Neural crest cell (in vitro differentiated cells): ENCODE measurements at regions not wholly inside any gene's neighbourhood (a gene's known extent, or its start where the extent isn't known, plus 50 kb on each side); places are given as distances from the start of the nearest gene placed in this dataset.

Experiments used
- DNase-seq: peaks from one replicate; pipeline ENCODE4 v3.0.0; 2021; ENCODE audit warnings: low read depth, mixed read lengths, low spot score
- H3K27ac Mint-ChIP-seq: one replicate; pipeline ENCODE4 v1.8.0; 2021; ENCODE audit warnings: mild to moderate bottlenecking, mixed read lengths; ENCODE audit not compliant: unreplicated experiment
- H3K27me3 Mint-ChIP-seq: 2 replicates; pipeline ENCODE4 v1.8.0; 2021; ENCODE audit warnings: low read depth, mild to moderate bottlenecking, mixed read lengths
- H3K36me3 Mint-ChIP-seq: 2 replicates; pipeline ENCODE4 v1.8.0; 2021; ENCODE audit warnings: low read depth, mild to moderate bottlenecking, mixed read lengths
- H3K4me1 Mint-ChIP-seq: 2 replicates; pipeline ENCODE4 v1.8.0; 2021; ENCODE audit warnings: mixed read lengths
- H3K4me3 Mint-ChIP-seq: one replicate; pipeline ENCODE4 v1.8.0; 2021; ENCODE audit warnings: mild to moderate bottlenecking, mixed read lengths
- H3K9me3 Mint-ChIP-seq: 2 replicates; pipeline ENCODE4 v1.8.0; 2021; ENCODE audit warnings: mixed read lengths
- TF ChIP-seq, protein P1 (sequence below): fragments of 200-600 bp; sonication (generic); conservative IDR thresholded peaks from 2 replicates; pipeline ENCODE4 v1.5.0; 2021; ENCODE audit warnings: antibody characterized with exemption, mild to moderate bottlenecking

- no peak overlapping the region for H3K27ac Mint-ChIP-seq
Observed at GRCh38 chr5:167755420-167755819, 536.0 kb upstream of the WWC1 start.

DNA sequence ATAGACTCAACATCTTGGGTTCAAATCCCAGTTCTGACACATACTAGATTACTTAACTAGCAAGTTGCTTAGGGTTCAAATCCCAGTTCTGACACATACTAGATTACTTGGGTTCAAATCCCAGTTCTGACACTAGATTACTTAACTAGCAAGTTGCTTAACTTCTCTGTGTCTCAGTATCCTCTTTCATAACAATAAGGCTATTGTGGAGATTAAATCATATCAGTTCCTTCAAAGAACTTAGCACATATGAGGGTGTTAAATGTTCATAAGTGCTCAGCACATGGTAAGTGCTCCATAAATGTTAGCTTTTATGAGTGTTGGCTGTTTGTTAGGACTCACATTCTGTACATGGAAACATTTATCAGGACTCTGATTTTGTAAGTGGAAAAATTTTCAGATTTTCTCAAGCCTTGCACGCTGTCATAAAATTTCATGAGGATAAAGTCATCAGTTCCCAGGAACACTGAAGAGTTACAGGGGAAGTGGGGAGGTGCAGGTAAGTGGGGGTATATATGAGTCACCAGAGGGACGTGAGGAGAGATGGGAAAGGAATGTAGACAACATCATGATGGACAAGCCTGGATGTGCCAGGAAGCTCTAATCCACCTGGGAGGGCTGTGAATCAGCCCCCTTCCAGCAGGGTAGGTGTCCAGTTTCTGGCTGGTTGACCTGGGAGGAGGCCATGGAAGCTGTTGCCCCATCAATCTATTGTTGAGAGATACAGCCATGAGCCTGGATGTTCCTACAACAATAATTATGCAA, 532.2 kb upstream of the WWC1 start:
- H3K27ac Mint-ChIP-seq, result no peak overlapping the region
- H3K9me3 Mint-ChIP-seq, result no peaks in the 10 kb centered on the region
- no peaks in the 10 kb centered on the region for H3K36me3 Mint-ChIP-seq

More at GRCh38 chr5:167755420-167755819, 536.0 kb upstream of the WWC1 start:
- no peaks in the 10 kb centered on the region for H3K27me3 Mint-ChIP-seq
- TF ChIP-seq, protein P1, sequence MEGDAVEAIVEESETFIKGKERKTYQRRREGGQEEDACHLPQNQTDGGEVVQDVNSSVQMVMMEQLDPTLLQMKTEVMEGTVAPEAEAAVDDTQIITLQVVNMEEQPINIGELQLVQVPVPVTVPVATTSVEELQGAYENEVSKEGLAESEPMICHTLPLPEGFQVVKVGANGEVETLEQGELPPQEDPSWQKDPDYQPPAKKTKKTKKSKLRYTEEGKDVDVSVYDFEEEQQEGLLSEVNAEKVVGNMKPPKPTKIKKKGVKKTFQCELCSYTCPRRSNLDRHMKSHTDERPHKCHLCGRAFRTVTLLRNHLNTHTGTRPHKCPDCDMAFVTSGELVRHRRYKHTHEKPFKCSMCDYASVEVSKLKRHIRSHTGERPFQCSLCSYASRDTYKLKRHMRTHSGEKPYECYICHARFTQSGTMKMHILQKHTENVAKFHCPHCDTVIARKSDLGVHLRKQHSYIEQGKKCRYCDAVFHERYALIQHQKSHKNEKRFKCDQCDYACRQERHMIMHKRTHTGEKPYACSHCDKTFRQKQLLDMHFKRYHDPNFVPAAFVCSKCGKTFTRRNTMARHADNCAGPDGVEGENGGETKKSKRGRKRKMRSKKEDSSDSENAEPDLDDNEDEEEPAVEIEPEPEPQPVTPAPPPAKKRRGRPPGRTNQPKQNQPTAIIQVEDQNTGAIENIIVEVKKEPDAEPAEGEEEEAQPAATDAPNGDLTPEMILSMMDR, result no peak
- no peak overlapping the region for H3K4me3 Mint-ChIP-seq
- no peaks in the 10 kb centered on the region for H3K36me3 Mint-ChIP-seq
- DNase-seq, result no peak
- no peaks in the 10 kb centered on the region for H3K4me1 Mint-ChIP-seq
- no peaks in the 10 kb centered on the region for H3K9me3 Mint-ChIP-seq

DNA sequence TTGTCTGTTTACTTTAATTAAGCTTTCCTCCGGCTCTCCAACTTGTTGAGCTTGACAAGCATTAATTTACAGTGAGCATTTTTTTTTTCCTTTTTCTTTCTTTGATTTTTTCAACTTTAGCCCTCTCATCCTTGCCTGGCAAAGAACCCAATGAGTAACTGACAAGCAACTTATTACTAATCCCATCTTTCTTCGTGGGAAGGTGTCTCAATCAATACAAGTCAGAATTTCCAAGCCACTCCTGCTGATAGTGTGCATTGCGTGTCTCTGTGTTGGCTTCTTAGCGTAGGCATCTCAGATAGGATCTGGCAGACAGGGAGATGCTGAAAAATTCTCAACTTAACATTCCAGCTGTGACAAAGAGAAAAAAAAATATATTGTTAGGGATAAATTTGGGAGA, 527.7 kb upstream of the WWC1 start:
- Mint-ChIP-seq H3K36me3 (no peaks in the 10 kb centered on the region), H3K27ac (no peak overlapping the region), H3K4me1 (peaks cover 8% of the 10 kb centered on the region), H3K27me3 (no peaks in the 10 kb centered on the region), H3K9me3 (no peaks in the 10 kb centered on the region), H3K4me3 (no peak overlapping the region)
- TF ChIP-seq, protein P1, result no peak
- no peak for DNase-seq

More for the DNA sequence above, 532.2 kb upstream of the WWC1 start:
- Mint-ChIP-seq H3K4me3 (no peak overlapping the region), H3K4me1 (peaks cover 3% of the 10 kb centered on the region), H3K27me3 (no peaks in the 10 kb centered on the region)
- TF ChIP-seq, protein P1, result no peak
- DNase-seq, result no peak

GRCh38 chr5:167764641-167765289, 526.7 kb upstream of the WWC1 start:
- Mint-ChIP-seq H3K27ac (no peak overlapping the region), H3K36me3 (no peaks in the 10 kb centered on the region), H3K4me3 (no peak overlapping the region), H3K4me1 (peaks cover 8% of the 10 kb centered on the region), H3K27me3 (no peaks in the 10 kb centered on the region), H3K9me3 (no peaks in the 10 kb centered on the region)
- DNase-seq, result no peak
- TF ChIP-seq, protein P1, result no peak

DNA sequence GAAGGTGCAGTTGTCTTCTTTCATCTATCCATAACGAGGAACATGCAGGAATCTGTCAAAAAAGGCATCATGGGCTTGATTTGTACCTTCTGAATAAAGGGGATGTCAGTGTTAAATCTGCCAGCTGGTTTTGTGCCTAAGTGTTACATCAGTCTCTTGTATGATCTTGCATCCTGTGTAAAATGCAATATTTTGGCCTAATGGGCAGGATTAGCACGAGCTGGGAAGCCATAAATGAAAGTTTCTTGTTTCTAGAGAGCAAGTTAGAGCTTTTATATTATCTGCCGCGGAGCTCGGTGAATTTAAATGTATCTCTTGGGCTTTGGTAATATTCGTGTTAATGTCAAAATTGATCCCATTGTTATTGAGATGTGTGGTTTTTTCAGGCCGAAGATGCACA, 526.1 kb upstream of the WWC1 start:
- H3K36me3 Mint-ChIP-seq, result no peaks in the 10 kb centered on the region
- peaks cover 2% of the 10 kb centered on the region for H3K9me3 Mint-ChIP-seq
- no peak overlapping the region for H3K27ac Mint-ChIP-seq
- H3K4me1 Mint-ChIP-seq, result peaks cover 8% of the 10 kb centered on the region
- no peak for DNase-seq
- TF ChIP-seq, protein P1, result no peak
- H3K4me3 Mint-ChIP-seq, result no peak overlapping the region
- H3K27me3 Mint-ChIP-seq, result no peaks in the 10 kb centered on the region
